IPS DF 6.9 (cell line): ENCODE measurements at regions not wholly inside any gene's neighbourhood (a gene's known extent, or its start where the extent isn't known, plus 50 kb on each side); places are given as distances from the start of the nearest gene placed in this dataset.
"Not testable (repeated sequence)": the region's sequence is repeated elsewhere in the genome, so short reads cannot be mapped to it uniquely, and the experiment has no call there.

Source experiments
- DNase-seq: peaks from one replicate; pipeline ENCODE4 v3.0.0-alpha.2; 2013; ENCODE audit warnings: low read depth, low spot score
- H3K27ac ChIP-seq: one replicate; pipeline ENCODE4 v1.5.1; 2013; ENCODE audit warnings: low read length, control low read depth
- H3K27me3 ChIP-seq: 2 replicates; pipeline ENCODE4 v1.6.1; 2013; ENCODE audit warnings: mild to moderate bottlenecking, low read length; ENCODE audit not compliant: control insufficient read depth, insufficient read depth
- H3K36me3 ChIP-seq: 2 replicates; pipeline ENCODE4 v1.6.1; 2013; ENCODE audit warnings: low read length; ENCODE audit not compliant: control insufficient read depth, insufficient read depth
- H3K4me1 ChIP-seq: 2 replicates; pipeline ENCODE4 v1.6.1; 2013; ENCODE audit warnings: low read length; ENCODE audit not compliant: control insufficient read depth, insufficient read depth
- H3K4me3 ChIP-seq: 2 replicates; pipeline ENCODE4 v1.5.1; 2013; ENCODE audit warnings: mild to moderate bottlenecking, low read length
- H3K9me3 ChIP-seq: 2 replicates; pipeline ENCODE4 v1.6.1; 2013; ENCODE audit warnings: low read length, inconsistent platforms; ENCODE audit not compliant: control insufficient read depth, insufficient read depth
- WGBS: extraction: QIAGEN DNeasy Blood & Tissue Kit; methylation state at CpG from one replicate; pipeline ENCODE4 v1.1.7; 2013; ENCODE audit warnings: mixed read lengths, missing lambda C conversion rate; ENCODE audit not compliant: insufficient read length, insufficient coverage; 5-methylcytosine and 5-hydroxymethylcytosine counted together

DNA sequence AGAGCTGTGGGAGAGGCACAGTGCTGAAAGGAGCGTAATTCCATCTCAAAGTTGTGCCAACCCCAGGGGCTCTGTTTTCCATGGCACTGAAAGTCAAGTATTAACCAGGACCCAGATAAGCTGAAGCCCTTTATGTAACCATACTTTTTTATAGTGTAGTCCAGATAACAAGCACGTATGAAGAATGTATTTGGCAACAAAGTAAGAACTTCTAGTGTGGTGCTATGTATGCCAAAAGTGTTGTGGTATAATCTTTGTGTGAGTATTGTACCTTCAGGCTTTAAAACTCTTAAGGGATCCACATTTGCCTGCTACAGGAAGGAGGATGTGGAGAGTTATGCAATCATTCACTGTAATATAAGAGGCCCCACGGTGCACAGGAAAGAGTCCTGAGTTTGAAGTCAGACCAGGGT, 129.4 kb downstream of the IBTK start:
- no peaks in the 10 kb centered on the region for H3K4me1 ChIP-seq
- DNase-seq, result no peak
- WGBS, result no CpG with 5 or more reads among the region's 3 CpGs
- no peak overlapping the region for H3K4me3 ChIP-seq
- no peaks in the 10 kb centered on the region for H3K27me3 ChIP-seq
- no peak overlapping the region for H3K27ac ChIP-seq
- H3K9me3 ChIP-seq, result no peaks in the 10 kb centered on the region
- H3K36me3 ChIP-seq, result no peaks in the 10 kb centered on the region

DNA sequence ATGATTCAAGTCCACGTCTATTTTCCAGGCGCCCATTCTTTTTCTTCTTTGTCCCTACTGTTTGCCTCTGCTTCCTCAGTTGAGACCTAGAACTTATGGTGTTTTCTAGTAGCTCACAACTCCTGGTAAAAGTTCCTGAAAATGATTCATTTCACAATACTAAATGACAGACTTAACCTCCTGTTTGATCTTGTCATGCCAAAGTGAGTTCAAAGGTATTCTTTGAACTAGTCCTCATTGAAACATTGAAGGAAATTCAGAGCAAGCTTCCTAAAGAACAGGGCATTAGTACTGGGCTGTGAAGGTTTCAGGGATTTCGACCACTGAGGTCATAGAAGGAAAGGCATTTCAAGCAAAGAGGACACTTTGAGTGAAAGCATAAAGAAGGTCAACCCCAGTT, 132.8 kb downstream of the IBTK start:
- Histone ChIP-seq H3K27ac (no peak overlapping the region), H3K9me3 (no peaks in the 10 kb centered on the region), H3K36me3 (no peaks in the 10 kb centered on the region), H3K4me1 (no peaks in the 10 kb centered on the region), H3K4me3 (no peak overlapping the region), H3K27me3 (no peaks in the 10 kb centered on the region)
- no peak for DNase-seq
- no CpG with 5 or more reads among the region's 3 CpGs for WGBS

DNA sequence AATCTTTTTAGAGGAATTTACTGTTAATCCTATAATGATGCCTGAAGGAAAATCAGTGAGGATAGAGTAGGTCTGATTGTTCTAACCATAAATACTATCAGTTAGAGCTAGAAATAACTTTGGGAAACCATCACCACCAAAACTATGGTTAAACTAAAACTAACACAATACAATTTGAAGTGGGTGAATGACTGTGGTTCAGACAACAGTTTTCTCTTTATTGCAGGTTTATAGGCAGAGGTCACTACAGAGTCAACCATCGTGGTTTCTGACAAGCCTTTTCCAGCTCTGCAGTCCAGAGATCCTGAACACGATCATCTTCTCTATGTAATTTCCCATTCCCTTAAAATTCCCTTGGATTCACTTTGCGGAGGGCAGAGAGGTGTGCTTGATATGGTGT, 134.3 kb downstream of the IBTK start:
- WGBS, result no CpG with 5 or more reads among the region's 3 CpGs
- H3K9me3 ChIP-seq, result no peaks in the 10 kb centered on the region

DNA sequence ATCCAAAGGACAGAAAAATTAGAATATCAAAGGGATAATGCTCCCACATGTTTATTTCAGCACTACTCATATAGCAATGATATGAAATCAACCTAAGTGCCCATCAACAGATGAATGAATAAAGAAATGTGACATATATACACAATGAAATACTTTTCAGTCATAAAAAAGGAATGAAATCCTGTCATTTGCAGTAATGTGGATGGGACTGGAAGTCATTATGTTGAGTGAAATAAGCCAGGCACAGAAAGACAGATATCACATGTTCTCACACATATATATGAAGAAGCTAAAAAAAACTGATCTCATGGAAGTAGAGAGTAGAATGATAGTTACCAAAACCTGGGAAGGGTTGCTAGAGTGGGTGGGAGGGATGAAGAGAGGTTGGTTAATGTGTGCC, 135.7 kb downstream of the IBTK start:
- DNase-seq, result no peak

More for the DNA sequence above, 134.3 kb downstream of the IBTK start:
- DNase-seq, result no peak
- Histone ChIP-seq H3K36me3 (no peaks in the 10 kb centered on the region), H3K27me3 (no peaks in the 10 kb centered on the region), H3K4me1 (no peaks in the 10 kb centered on the region), H3K4me3 (no peak overlapping the region), H3K27ac (no peak overlapping the region)

DNA sequence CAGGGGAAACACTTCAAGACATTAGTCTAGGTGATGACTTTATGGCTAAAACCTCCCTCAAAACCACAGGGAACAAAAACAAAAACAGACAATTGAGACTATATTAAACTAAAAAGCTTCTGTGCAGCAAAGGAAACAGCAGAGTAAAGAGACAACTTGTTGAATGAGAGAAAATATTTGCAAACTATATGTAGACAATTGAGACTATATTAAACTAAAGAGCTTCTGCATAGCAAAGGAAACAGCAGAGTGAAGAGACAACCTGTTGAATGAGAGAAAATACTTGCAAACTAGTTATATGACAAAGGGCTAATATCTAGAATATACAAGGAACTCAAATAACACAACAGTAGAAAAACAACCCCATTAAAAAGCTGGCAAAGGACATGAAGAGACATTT, 136.4 kb downstream of the IBTK start:
- no peaks in the 10 kb centered on the region for H3K27me3 ChIP-seq
- H3K4me3 ChIP-seq, result no peak overlapping the region
- no peaks in the 10 kb centered on the region for H3K4me1 ChIP-seq
- no peaks in the 10 kb centered on the region for H3K36me3 ChIP-seq
- H3K9me3 ChIP-seq, result no peaks in the 10 kb centered on the region
- no peak for DNase-seq
- H3K27ac ChIP-seq, result no peak overlapping the region

More for the DNA sequence above, 135.7 kb downstream of the IBTK start:
- no peak overlapping the region for H3K4me3 ChIP-seq
- H3K4me1 ChIP-seq, result no peaks in the 10 kb centered on the region
- H3K9me3 ChIP-seq, result no peaks in the 10 kb centered on the region
- no peak overlapping the region for H3K27ac ChIP-seq
- H3K36me3 ChIP-seq, result no peaks in the 10 kb centered on the region
- no peaks in the 10 kb centered on the region for H3K27me3 ChIP-seq

DNA sequence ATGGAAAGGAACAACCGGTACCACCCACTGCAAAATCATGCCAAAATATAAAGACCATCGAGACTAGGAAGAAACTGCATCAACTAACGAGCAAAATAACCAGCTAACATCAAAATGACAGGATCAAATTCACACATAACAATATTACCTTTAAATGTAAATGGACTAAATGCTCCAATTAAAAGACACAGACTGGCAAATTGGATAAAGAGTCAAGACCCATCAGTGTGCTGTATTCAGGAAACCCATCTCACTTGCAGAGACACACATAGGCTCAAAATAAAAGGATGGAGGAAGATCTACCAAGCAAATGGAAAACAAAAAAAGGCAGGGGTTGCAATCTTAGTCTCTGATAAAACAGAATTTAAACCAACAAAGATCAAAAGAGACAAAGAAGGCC, 144.4 kb downstream of the IBTK start:
- H3K9me3 ChIP-seq, H3K27ac ChIP-seq, H3K4me3 ChIP-seq, H3K27me3 ChIP-seq, DNase-seq, H3K4me1 ChIP-seq, H3K36me3 ChIP-seq: not testable (repeated sequence)
- WGBS, result no CpG with 5 or more reads among the region's 3 CpGs

DNA sequence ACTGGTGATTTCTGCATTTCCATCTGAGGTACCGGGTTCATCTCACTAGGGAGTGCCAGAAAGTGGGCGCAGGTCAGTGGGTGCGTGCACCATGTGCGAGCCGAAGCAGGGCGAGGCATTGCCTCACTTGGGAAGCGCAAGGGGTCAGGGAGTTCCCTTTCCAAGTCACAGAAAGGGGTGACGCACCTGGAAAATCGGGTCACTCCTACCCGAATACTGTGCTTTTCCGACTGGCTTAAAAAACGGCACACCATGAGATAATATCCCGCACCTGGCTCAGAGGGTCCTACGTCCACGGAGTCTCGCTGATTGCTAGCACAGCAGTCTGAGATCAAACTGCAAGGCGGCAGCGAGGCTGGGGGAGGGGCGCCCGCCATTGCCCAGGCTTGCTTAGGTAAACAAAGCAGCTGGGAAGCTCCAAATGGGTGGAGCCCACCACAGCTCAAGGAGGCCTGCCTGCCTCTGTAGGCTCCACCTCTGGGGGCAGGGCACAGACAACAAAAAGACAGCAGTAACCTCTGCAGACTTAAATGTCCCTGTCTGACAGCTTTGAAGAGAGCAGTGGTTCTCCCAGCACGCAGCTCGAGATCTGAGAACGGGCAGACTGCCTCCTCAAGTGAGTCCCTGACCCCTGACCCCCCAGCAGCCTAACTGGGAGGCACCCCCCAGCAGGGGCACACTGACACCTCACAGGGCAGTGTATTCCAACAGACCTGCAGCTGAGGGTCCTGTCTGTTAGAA, 146.0 kb downstream of the IBTK start:
- H3K4me3 ChIP-seq, H3K36me3 ChIP-seq, H3K4me1 ChIP-seq, DNase-seq, H3K9me3 ChIP-seq, H3K27me3 ChIP-seq, H3K27ac ChIP-seq: not testable (repeated sequence)
- no CpG with 5 or more reads among the region's 23 CpGs for WGBS

DNA sequence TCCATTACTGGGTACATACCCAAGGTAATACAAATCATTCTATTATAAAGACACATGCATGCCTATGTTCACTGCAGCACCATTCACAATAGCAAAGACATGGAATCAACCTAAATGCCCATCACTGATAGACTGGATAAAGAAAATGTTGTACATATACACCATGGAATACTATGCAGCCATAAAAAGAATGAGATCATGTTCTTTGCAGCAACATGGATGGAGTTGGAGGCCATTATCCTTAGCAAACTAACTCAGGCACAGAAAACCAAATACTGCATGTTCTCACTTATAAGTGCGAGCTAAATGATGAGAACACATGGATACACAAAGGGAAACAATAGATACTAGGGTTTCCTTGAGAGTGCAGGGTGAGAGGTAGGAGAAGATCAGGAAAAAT, 146.8 kb downstream of the IBTK start:
- no CpG with 5 or more reads among the region's 1 CpG for WGBS
- H3K9me3 ChIP-seq, H3K27ac ChIP-seq, H3K36me3 ChIP-seq, H3K4me3 ChIP-seq, DNase-seq, H3K4me1 ChIP-seq, H3K27me3 ChIP-seq: not testable (repeated sequence)

DNA sequence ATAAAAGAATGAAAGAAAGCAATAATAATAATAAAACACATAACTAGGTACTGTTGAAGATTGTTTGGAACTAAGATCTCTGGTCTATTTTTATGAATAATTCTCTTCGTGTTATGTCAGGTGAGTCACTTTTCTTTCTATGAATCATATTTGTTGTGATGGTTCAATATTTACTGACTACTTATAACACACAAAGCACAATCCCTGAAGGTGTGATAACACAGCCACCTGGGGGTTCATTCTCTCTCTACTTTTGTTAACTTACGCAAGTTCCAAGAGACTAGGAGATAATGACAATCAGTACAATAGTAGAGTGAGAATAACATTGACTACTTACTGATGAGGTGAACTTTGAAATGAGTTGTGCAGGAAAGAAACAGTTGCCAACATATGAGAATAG, 149.9 kb downstream of the IBTK start:
- H3K9me3 ChIP-seq, result no peaks in the 10 kb centered on the region
- WGBS, result no CpG with 5 or more reads among the region's 2 CpGs
- DNase-seq, result no peak
- no peaks in the 10 kb centered on the region for H3K4me1 ChIP-seq
- no peaks in the 10 kb centered on the region for H3K27me3 ChIP-seq
- no peak overlapping the region for H3K4me3 ChIP-seq
- no peaks in the 10 kb centered on the region for H3K36me3 ChIP-seq
- no peak overlapping the region for H3K27ac ChIP-seq

DNA sequence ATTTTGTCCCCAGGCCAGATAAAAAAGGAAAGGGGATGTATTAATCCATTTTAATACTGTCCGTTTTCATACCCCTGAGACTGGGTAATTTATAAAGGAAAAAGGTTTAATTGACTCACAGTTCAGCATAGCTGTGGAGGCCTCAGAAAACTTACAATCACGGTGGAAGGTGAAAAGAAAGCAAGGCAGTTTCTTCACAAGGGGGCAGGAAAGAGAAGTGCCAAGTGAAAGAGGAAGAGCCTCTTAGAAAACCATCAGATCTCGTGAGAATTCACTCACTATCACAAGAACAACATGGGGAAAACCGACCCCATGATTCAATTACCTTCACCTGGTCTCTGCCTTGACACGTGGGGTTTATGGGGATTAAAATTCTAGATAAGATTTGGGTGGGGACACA, 152.5 kb downstream of the IBTK start:
- no peak overlapping the region for H3K27ac ChIP-seq
- no peaks in the 10 kb centered on the region for H3K36me3 ChIP-seq
- no CpG with 5 or more reads among the region's 5 CpGs for WGBS
- DNase-seq, result no peak
- H3K27me3 ChIP-seq, result no peaks in the 10 kb centered on the region
- no peaks in the 10 kb centered on the region for H3K9me3 ChIP-seq
- H3K4me3 ChIP-seq, result no peak overlapping the region
- H3K4me1 ChIP-seq, result no peaks in the 10 kb centered on the region

DNA sequence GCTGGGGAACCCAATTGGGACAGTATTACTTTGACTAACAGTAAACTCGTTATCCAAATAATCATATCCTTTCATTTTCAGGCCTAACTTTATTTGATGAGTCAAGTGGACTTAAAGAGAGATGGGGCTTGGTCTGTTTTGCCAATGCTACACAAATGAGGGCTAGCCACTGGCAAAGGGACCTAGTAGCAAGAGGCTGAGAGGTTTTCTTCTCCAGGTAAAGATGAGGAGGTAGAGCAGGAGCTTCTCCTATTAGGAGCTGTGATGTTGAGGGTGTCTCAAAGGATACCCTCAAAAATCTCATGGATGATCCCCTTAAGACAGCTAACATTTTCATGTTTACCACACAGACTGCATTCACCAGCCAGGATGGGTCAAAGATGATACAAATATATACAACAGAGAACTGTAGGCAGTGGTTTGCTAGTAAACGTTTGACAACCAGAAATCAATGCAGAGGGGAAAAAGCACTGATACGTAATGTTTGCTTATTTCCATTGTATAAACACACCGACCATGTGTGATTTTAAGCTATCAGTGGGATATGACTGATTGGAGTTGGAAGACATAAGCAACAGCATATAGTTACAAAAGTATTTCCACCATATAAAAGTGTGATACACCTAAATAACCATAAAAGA, 153.3 kb downstream of the IBTK start:
- H3K4me3 ChIP-seq, result no peak overlapping the region
- no peak overlapping the region for H3K27ac ChIP-seq
- H3K36me3 ChIP-seq, result no peaks in the 10 kb centered on the region
- DNase-seq, result no peak
- H3K27me3 ChIP-seq, result no peaks in the 10 kb centered on the region
- H3K9me3 ChIP-seq, result no peaks in the 10 kb centered on the region
- H3K4me1 ChIP-seq, result no peaks in the 10 kb centered on the region
- no CpG with 5 or more reads among the region's 4 CpGs for WGBS
